WERI-Rb-1 (cell line): ENCODE measurements at regions not wholly inside any gene's neighbourhood (a gene's known extent, or its start where the extent isn't known, plus 50 kb on each side); places are given as distances from the start of the nearest gene placed in this dataset.

Source experiments
- DNase-seq: peaks from one replicate; pipeline ENCODE4 v3.0.0-alpha.2; 2020
- H3K27ac ChIP-seq: fragments of 250-450 bp; sonication (Bioruptor Pico); 2 replicates; pipeline ENCODE4 v1.5.1; 2020; ENCODE audit warnings: mild to moderate bottlenecking, moderate library complexity
- H3K27me3 ChIP-seq: fragments of 250-450 bp; sonication (Bioruptor Pico); 2 replicates; pipeline ENCODE4 v1.5.1; 2021; ENCODE audit warnings: mild to moderate bottlenecking, low read depth, moderate library complexity; ENCODE audit not compliant: insufficient read depth, severe bottlenecking
- H3K36me3 ChIP-seq: fragments of 250-450 bp; sonication (Bioruptor Pico); 2 replicates; pipeline ENCODE4 v1.5.1; 2020; ENCODE audit warnings: mild to moderate bottlenecking, moderate library complexity
- H3K4me3 ChIP-seq: 2 replicates; pipeline ENCODE4 v1.5.1; 2011; ENCODE audit warnings: low read depth, mild to moderate bottlenecking, control low read depth, low read length
- H3K9me3 ChIP-seq: fragments of 250-450 bp; sonication (Bioruptor Pico); 2 replicates; pipeline ENCODE4 v1.5.1; 2021; ENCODE audit warnings: mild to moderate bottlenecking, moderate library complexity; ENCODE audit not compliant: severe bottlenecking
- CTCF ChIP-seq: IDR thresholded peaks from 2 replicates; pipeline ENCODE4 v1.5.1; 2011; ENCODE audit warnings: low read depth, mild to moderate bottlenecking, control low read depth, inconsistent platforms, low read length

- no peak for DNase-seq
- H3K27me3 ChIP-seq: no peaks in the 10 kb centered on the region
- no peak for TF ChIP-seq CTCF
- H3K27ac ChIP-seq: no peak overlapping the region
- H3K9me3 ChIP-seq: no peaks in the 10 kb centered on the region
- H3K36me3 ChIP-seq: no peaks in the 10 kb centered on the region
- no peak overlapping the region for H3K4me3 ChIP-seq
These were observed 854.0 kb upstream of the SEL1L start for GRCh38 chr14:82387699-82388098.

GRCh38 chr14:82388488-82388887 lies 854.8 kb upstream of the SEL1L start:
- no peak for TF ChIP-seq CTCF
- Histone ChIP-seq H3K27me3 (no peaks in the 10 kb centered on the region), H3K36me3 (no peaks in the 10 kb centered on the region), H3K27ac (no peak overlapping the region), H3K4me3 (no peak overlapping the region), H3K9me3 (no peaks in the 10 kb centered on the region)
- DNase-seq: no peak

- Histone ChIP-seq H3K27ac (no peak overlapping the region), H3K27me3 (no peaks in the 10 kb centered on the region), H3K9me3 (no peaks in the 10 kb centered on the region), H3K36me3 (no peaks in the 10 kb centered on the region), H3K4me3 (no peak overlapping the region)
- DNase-seq: no peak
- TF ChIP-seq CTCF: no peak
These were observed 856.9 kb upstream of the SEL1L start for GRCh38 chr14:82390586-82390985.

DNA sequence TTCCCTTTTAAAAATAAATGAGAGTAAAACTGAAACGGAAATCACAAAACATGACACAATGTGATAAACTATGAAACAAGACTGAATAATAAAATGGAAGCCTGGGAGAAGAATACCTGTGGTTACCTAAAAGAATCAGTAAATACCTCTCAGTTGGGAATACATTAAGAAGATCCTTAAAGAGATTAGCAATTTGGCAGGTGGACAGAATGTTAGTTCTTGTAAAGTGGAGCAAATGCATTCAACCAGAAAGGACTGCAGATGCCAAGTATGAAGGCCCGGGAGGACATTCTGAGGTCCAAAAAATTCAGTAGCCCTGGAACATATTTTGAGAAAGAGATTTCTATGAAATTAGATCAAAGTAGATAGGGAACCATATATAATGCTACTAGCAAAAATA lies 861.3 kb upstream of the SEL1L start:
- no peak for DNase-seq
- no peaks in the 10 kb centered on the region for H3K36me3 ChIP-seq
- TF ChIP-seq CTCF: no peak
- no peaks in the 10 kb centered on the region for H3K27me3 ChIP-seq
- no peak overlapping the region for H3K27ac ChIP-seq
- H3K9me3 ChIP-seq: no peaks in the 10 kb centered on the region
- no peak overlapping the region for H3K4me3 ChIP-seq

DNA sequence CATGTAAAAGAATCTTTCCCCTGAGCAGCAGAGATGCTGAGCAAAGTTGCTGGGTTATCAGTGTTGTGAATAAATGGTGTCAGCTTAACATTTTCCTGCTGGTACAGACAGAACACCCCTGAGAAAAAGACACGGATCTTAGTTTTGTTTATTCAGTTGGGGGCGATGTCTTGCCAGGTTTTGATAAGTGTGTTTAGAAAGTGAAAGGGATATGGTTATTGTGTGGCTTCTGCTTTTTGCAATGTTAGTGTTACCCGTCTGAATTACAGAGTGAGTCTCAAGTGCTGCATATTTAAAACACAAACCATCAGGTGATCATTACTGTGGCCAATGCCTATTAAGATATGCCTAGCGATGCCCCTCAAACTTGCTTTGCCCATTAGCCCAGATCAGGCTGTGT lies 864.6 kb upstream of the SEL1L start:
- Histone ChIP-seq H3K27me3 (no peaks in the 10 kb centered on the region), H3K9me3 (no peaks in the 10 kb centered on the region), H3K36me3 (no peaks in the 10 kb centered on the region), H3K27ac (no peak overlapping the region), H3K4me3 (no peak overlapping the region)
- no peak for DNase-seq
- TF ChIP-seq CTCF: no peak

DNA sequence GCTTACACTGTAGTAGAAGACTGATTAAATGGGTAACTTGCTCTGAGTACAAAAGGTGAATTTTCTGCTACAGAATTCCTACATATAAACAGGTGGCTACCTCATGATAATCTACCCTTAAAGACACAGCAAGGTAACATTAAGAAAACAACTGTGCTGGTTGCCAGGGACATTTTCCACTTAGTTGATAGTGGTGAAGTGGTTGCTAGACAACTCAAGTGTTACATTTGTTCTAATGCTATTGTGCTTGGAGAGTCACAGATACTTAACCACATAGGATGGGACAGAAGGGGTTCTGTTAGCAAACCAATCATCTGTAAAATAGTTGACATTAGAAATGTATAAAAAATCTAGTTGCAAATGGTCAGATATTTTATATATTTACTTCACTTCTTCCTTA lies 870.3 kb upstream of the SEL1L start:
- no peak for DNase-seq
- no peak overlapping the region for H3K4me3 ChIP-seq
- no peaks in the 10 kb centered on the region for H3K9me3 ChIP-seq
- no peak for TF ChIP-seq CTCF
- H3K27ac ChIP-seq: no peak overlapping the region
- H3K27me3 ChIP-seq: no peaks in the 10 kb centered on the region
- H3K36me3 ChIP-seq: no peaks in the 10 kb centered on the region
